ENCODE measurements at regions not wholly inside any gene's neighbourhood (a gene's known extent, or its start where the extent isn't known, plus 50 kb on each side); places are given as distances from the start of the nearest gene placed in this dataset.

DNA sequence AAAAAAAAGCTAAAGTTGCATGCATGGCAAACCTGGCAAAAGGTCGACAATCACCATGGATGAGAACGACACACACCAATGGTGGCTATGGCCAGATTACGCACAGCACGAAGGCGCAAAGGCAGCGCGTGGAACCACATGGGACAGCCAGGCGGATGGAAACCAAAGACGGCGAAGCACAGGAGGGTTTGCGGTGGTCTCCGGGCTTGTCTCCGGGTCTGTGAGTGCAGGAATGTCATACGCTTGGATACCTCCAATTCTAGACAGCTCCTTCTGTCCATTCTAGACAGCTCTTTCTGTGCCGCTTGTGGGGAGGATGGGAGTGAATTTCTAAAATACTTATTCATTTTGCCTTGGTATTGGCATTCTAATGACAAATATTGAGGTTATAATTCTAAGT is 685.4 kb downstream of the BRD1 start:
- Histone ChIP-seq H2BK120ac (ENCODE audit: low read depth, low read length) (no peak overlapping the region), H3K27ac (ENCODE audit: insufficient read depth, low read length) (no peak overlapping the region), H3K56ac (ENCODE audit: extremely low read depth, insufficient read depth, low read length) (no peak overlapping the region), H3K4me2 (ENCODE audit: low read depth, low read length) (no peak overlapping the region), H3K9ac (ENCODE audit: low read depth, low read length) (no peak overlapping the region), H3K14ac (replicated peaks; ENCODE audit: low read depth, low read length) (no peak overlapping the region), H4K91ac (ENCODE audit: insufficient read depth, low read depth, low read length) (no peak overlapping the region), H3K9me3 (ENCODE audit: control insufficient read depth, insufficient read depth, low read length) (peaks cover 40% of the 10 kb centered on the region), H4K20me1 (ENCODE audit: insufficient read depth, low read length) (no peaks in the 10 kb centered on the region), H3K18ac (ENCODE audit: low read depth, low read length) (no peak overlapping the region), H4K8ac (ENCODE audit: low read depth in 2 of 2, low read length in 2 of 2) (no peak overlapping the region), H3K4me3 (ENCODE audit: insufficient read depth, low read depth, low read length) (no peak overlapping the region), H4K5ac (ENCODE audit: low read depth, low read length) (no peak overlapping the region), H2BK5ac (ENCODE audit: low read depth, low read length, poor library complexity, severe bottlenecking) (no peak overlapping the region), H3K23ac (ENCODE audit: low read depth, low read length) (no peak overlapping the region), H2AK9ac (replicated peaks; ENCODE audit: low read depth, low read length, poor library complexity) (no peak overlapping the region), H3K4ac (ENCODE audit: low read depth, low read length) (no peak overlapping the region), H2AK5ac (ENCODE audit: low read depth, low read length) (no peak overlapping the region), H3K4me1 (ENCODE audit: control insufficient read depth, insufficient read depth, low read length) (no peaks in the 10 kb centered on the region), H3K9me1 (ENCODE audit: insufficient read depth, low read length) (no peaks in the 10 kb centered on the region), H2BK20ac (ENCODE audit: low read depth, low read length) (no peak overlapping the region), H3K27me3 (ENCODE audit: control insufficient read depth, insufficient read depth, low read length) (no peaks in the 10 kb centered on the region), H2BK15ac (ENCODE audit: low read depth, low read length) (no peak overlapping the region), H2AFZ (replicated peaks; ENCODE audit: low read length, poor library complexity) (no peak overlapping the region), H3K79me1 (ENCODE audit: low read depth in 1 of 2, low read length in 2 of 2) (no peaks in the 10 kb centered on the region), H3K36me3 (ENCODE audit: control insufficient read depth, insufficient read depth, low read length) (no peaks in the 10 kb centered on the region)
- intact Hi-C loops (cut with micrococcal nuclease) (no loop called here), in situ Hi-C loops (cut with MboI; ENCODE audit: low sequenced_read_pairs) (no loop called here), dilution Hi-C loops (cut with HindIII; ENCODE audit: low sequenced_read_pairs, unreplicated experiment) (no loop called here)
- ATAC-seq (ENCODE audit: low read depth) (no peak), DNase-seq (no peak)
- TF ChIP-seq RAD21 (IDR thresholded peaks at IDR 0.05; ENCODE audit: low read length) (no peak), MAZ (IDR thresholded peaks at IDR 0.05; ENCODE audit: borderline replicate concordance, low read depth, low read length) (no peak), POLR2A (IDR thresholded peaks at IDR 0.05; ENCODE audit: low read depth, low read length) (no peak), MXI1 (IDR thresholded peaks at IDR 0.05; ENCODE audit: borderline replicate concordance, low read depth, low read length) (no peak), NFE2L2 (IDR thresholded peaks at IDR 0.05; ENCODE audit: low read depth, low read length) (no peak), BHLHE40 (IDR thresholded peaks at IDR 0.05; ENCODE audit: low read depth, low read length) (no peak), MAFK (IDR thresholded peaks at IDR 0.05; ENCODE audit: low read depth, low read length) (no peak), CHD1 (IDR thresholded peaks at IDR 0.05; ENCODE audit: low read depth, low read length) (no peak), RFX5 (IDR thresholded peaks at IDR 0.05; ENCODE audit: low read depth, low read length) (no peak)
- TF ChIP-seq, protein P1, sequence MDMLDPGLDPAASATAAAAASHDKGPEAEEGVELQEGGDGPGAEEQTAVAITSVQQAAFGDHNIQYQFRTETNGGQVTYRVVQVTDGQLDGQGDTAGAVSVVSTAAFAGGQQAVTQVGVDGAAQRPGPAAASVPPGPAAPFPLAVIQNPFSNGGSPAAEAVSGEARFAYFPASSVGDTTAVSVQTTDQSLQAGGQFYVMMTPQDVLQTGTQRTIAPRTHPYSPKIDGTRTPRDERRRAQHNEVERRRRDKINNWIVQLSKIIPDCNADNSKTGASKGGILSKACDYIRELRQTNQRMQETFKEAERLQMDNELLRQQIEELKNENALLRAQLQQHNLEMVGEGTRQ (IDR thresholded peaks at IDR 0.05; ENCODE audit: low read depth, low read length), result no peak
- CTCF ChIA-PET, result no interaction called here
- 91% methylated on average over 9 of the region's 15 CpGs; no CpG with 5 or more reads in 1 of the 2 experiments for WGBS, 2 experiments (ENCODE audit: extremely low coverage in 2 of 2, insufficient read length in 1 of 2)
- no TSS peak for BruUV-seq (replicated peaks)
- POLR2A ChIA-PET (ENCODE audit: unreplicated experiment), result no interaction called here

Data from IMR-90 (cell line).